ENCODE measurements at regions not wholly inside any gene's neighbourhood (a gene's known extent, or its start where the extent isn't known, plus 50 kb on each side); places are given as distances from the start of the nearest gene placed in this dataset.
"Not testable (repeated sequence)": the region's sequence is repeated elsewhere in the genome, so short reads cannot be mapped to it uniquely, and the experiment has no call there.

- DNase-seq, result no peak
These were observed 867.2 kb upstream of the RAG2 start for GRCh38 chr11:37465221-37465620.

- no peak for DNase-seq
These were observed 861.4 kb upstream of the RAG2 start for GRCh38 chr11:37459456-37459855.

GRCh38 chr11:37456746-37457145, 858.7 kb upstream of the RAG2 start:
- no peak for DNase-seq

GRCh38 chr11:37451903-37452302, 853.9 kb upstream of the RAG2 start:
- no peak for DNase-seq

- no peak for DNase-seq
These were observed 852.6 kb upstream of the RAG2 start for GRCh38 chr11:37450613-37451012.

GRCh38 chr11:37449146-37449545, 851.1 kb upstream of the RAG2 start:
- no peak for DNase-seq

GRCh38 chr11:37442576-37442975, 844.5 kb upstream of the RAG2 start:
- DNase-seq, result no peak

- not testable (repeated sequence) for DNase-seq
These were observed 833.7 kb upstream of the RAG2 start for GRCh38 chr11:37431633-37432230.

GRCh38 chr11:37430966-37431632, 833.1 kb upstream of the RAG2 start:
- not testable (repeated sequence) for DNase-seq

GRCh38 chr11:37422511-37422910, 824.5 kb upstream of the RAG2 start:
- no peak for DNase-seq

- DNase-seq, result no peak
These were observed 813.3 kb upstream of the RAG2 start for GRCh38 chr11:37411289-37411688.

GRCh38 chr11:37409124-37409523, 811.1 kb upstream of the RAG2 start:
- no peak for DNase-seq

GRCh38 chr11:37407461-37407860, 809.4 kb upstream of the RAG2 start:
- no peak for DNase-seq

GRCh38 chr11:37406651-37407050, 808.6 kb upstream of the RAG2 start:
- no peak for DNase-seq

GRCh38 chr11:37404231-37404630, 806.2 kb upstream of the RAG2 start:
- no peak for DNase-seq

- DNase-seq, result no peak
These were observed 804.6 kb upstream of the RAG2 start for GRCh38 chr11:37402663-37403062.

- DNase-seq, result no peak
These were observed 796.3 kb upstream of the RAG2 start for GRCh38 chr11:37394236-37394870.

- DNase-seq, result no peak
These were observed 793.6 kb upstream of the RAG2 start for GRCh38 chr11:37391615-37392014.

- DNase-seq, result no peak
These were observed 792.6 kb upstream of the RAG2 start for GRCh38 chr11:37390576-37391083.

- DNase-seq, result no peak
These were observed 780.9 kb upstream of the RAG2 start for GRCh38 chr11:37378958-37379357.

GRCh38 chr11:37372667-37373066, 774.6 kb upstream of the RAG2 start:
- DNase-seq, result no peak

GRCh38 chr11:37371346-37371970, 773.4 kb upstream of the RAG2 start:
- no peak for DNase-seq

GRCh38 chr11:37370817-37371216, 772.8 kb upstream of the RAG2 start:
- no peak for DNase-seq

All from NCI-H1092 (cell line).